IMR-90 (cell line): ENCODE measurements at regions not wholly inside any gene's neighbourhood (a gene's known extent, or its start where the extent isn't known, plus 50 kb on each side); places are given as distances from the start of the nearest gene placed in this dataset.

Experiments used
- ATAC-seq: fragments of 200-7000 bp; cut with Tn5 transposase; 2 replicates; pipeline ENCODE4 v1.9.1; 2020; ENCODE audit warnings: low read depth, mild to moderate bottlenecking, moderate library complexity
- BruUV-seq: library from RNA; stranded (reverse); fragments of 400-500 nt; replicated peaks from 2 replicates; lab custom pipeline; 2021; lab: Mats Ljungman, UMichigan
- CTCF ChIA-PET: fragments of 300-600 bp; formaldehyde crosslinking; extraction: SDS; loops from one replicate; lab custom pipeline; 2021; ENCODE audit warnings: antibody characterized with exemption; lab: Yijun Ruan, JAX
- POLR2A ChIA-PET: fragments of 300-600 bp; sonication (Branson Sonifier 250); formaldehyde crosslinking; loops from one replicate; lab custom pipeline; 2022; ENCODE audit warnings: antibody characterized with exemption; ENCODE audit not compliant: unreplicated experiment; lab: Charles Lee
- DNase-seq: peaks from one replicate; pipeline ENCODE4 v3.0.0; 2013
- H2AFZ ChIP-seq: replicated peaks from 2 replicates; pipeline ENCODE3; 2013; ENCODE audit warnings: low read length, mild to moderate bottlenecking; ENCODE audit not compliant: poor library complexity
- H2AK5ac ChIP-seq: 2 replicates; pipeline ENCODE4 v1.6.1; 2013; ENCODE audit warnings: low read depth, low read length, inconsistent platforms
- H2AK9ac ChIP-seq: replicated peaks from 2 replicates; pipeline ENCODE3; 2013; ENCODE audit warnings: mild to moderate bottlenecking, low read depth, low read length, moderate library complexity; ENCODE audit not compliant: poor library complexity
- H2BK120ac ChIP-seq: 2 replicates; pipeline ENCODE4 v1.6.1; 2013; ENCODE audit warnings: low read depth, low read length, inconsistent platforms
- H2BK15ac ChIP-seq: 3 replicates; pipeline ENCODE4 v1.6.1; 2013; ENCODE audit warnings: low read depth, low read length, inconsistent platforms
- H2BK20ac ChIP-seq: 2 replicates; pipeline ENCODE4 v1.6.1; 2013; ENCODE audit warnings: low read depth, mild to moderate bottlenecking, inconsistent platforms, low read length, moderate library complexity
- H2BK5ac ChIP-seq: 2 replicates; pipeline ENCODE4 v1.6.1; 2013; ENCODE audit warnings: mild to moderate bottlenecking, low read depth, low read length, inconsistent platforms; ENCODE audit not compliant: poor library complexity, severe bottlenecking
- H3K14ac ChIP-seq: replicated peaks from 2 replicates; pipeline ENCODE4 v1.6.1; 2013; ENCODE audit warnings: low read depth, low read length, inconsistent platforms
- H3K18ac ChIP-seq: 2 replicates; pipeline ENCODE4 v1.6.1; 2013; ENCODE audit warnings: low read depth, low read length, control low read depth
- H3K23ac ChIP-seq: 2 replicates; pipeline ENCODE4 v1.6.1; 2013; ENCODE audit warnings: low read depth, low read length, inconsistent platforms
- H3K27ac ChIP-seq: 2 replicates; pipeline ENCODE4 v1.5.1; 2013; ENCODE audit warnings: mild to moderate bottlenecking, control low read depth, low read length; ENCODE audit not compliant: insufficient read depth
- H3K27me3 ChIP-seq: 2 replicates; pipeline ENCODE4 v1.6.1; 2013; ENCODE audit warnings: low read length; ENCODE audit not compliant: control insufficient read depth, insufficient read depth
- H3K36me3 ChIP-seq: 2 replicates; pipeline ENCODE4 v1.6.1; 2013; ENCODE audit warnings: low read length, mixed read lengths; ENCODE audit not compliant: control insufficient read depth, insufficient read depth
- H3K4ac ChIP-seq: 2 replicates; pipeline ENCODE4 v1.6.1; 2013; ENCODE audit warnings: low read depth, low read length, inconsistent platforms
- H3K4me1 ChIP-seq: 2 replicates; pipeline ENCODE4 v1.6.1; 2013; ENCODE audit warnings: low read length, mixed read lengths; ENCODE audit not compliant: control insufficient read depth, insufficient read depth
- H3K4me2 ChIP-seq: 2 replicates; pipeline ENCODE4 v1.6.1; 2013; ENCODE audit warnings: low read depth, mild to moderate bottlenecking, control low read depth, low read length, moderate library complexity
- H3K4me3 ChIP-seq: 2 replicates; pipeline ENCODE4 v1.5.1; 2013; ENCODE audit warnings: low read depth, mild to moderate bottlenecking, control low read depth, low read length, moderate library complexity; ENCODE audit not compliant: insufficient read depth
- H3K56ac ChIP-seq: 2 replicates; pipeline ENCODE4 v1.6.1; 2013; ENCODE audit warnings: low read length, inconsistent platforms; ENCODE audit not compliant: insufficient read depth; ENCODE audit errors: extremely low read depth
- H3K79me1 ChIP-seq, 2 experiments: 2 replicates each; pipeline ENCODE4 v1.6.1; 2013; ENCODE audit warnings: low read length in 2 of 2, inconsistent platforms in 1 of 2, low read depth in 1 of 2
- H3K9ac ChIP-seq: 2 replicates; pipeline ENCODE4 v1.6.1; 2013; ENCODE audit warnings: low read depth, low read length, control low read depth
- H3K9me1 ChIP-seq: 2 replicates; pipeline ENCODE4 v1.6.1; 2013; ENCODE audit warnings: low read length, inconsistent platforms; ENCODE audit not compliant: insufficient read depth
- H3K9me3 ChIP-seq: 2 replicates; pipeline ENCODE4 v1.6.1; 2013; ENCODE audit warnings: low read length; ENCODE audit not compliant: control insufficient read depth, insufficient read depth
- H4K20me1 ChIP-seq: 2 replicates; pipeline ENCODE4 v1.6.1; 2013; ENCODE audit warnings: low read length, inconsistent platforms; ENCODE audit not compliant: insufficient read depth
- H4K5ac ChIP-seq: 2 replicates; pipeline ENCODE4 v1.6.1; 2013; ENCODE audit warnings: mild to moderate bottlenecking, low read depth, low read length, control low read depth
- H4K8ac ChIP-seq, 2 experiments: 2 replicates each; pipeline ENCODE4 v1.6.1; 2013; ENCODE audit warnings: low read depth in 2 of 2, low read length in 2 of 2, control low read depth in 1 of 2, inconsistent platforms in 1 of 2
- H4K91ac ChIP-seq: 2 replicates; pipeline ENCODE4 v1.6.1; 2013; ENCODE audit warnings: low read depth, low read length, inconsistent platforms; ENCODE audit not compliant: insufficient read depth
- BHLHE40 ChIP-seq: fragments of 150-350 bp; IDR thresholded peaks from 2 replicates; pipeline ENCODE4 v1.6.1; 2016; ENCODE audit warnings: mild to moderate bottlenecking, low read depth, low read length
- CEBPB ChIP-seq: IDR thresholded peaks from 2 replicates; pipeline ENCODE4 v1.6.1; 2012; ENCODE audit warnings: low read depth, low read length, improper control_type of control experiment
- FOS ChIP-seq: fragments of 150-350 bp; IDR thresholded peaks from 2 replicates; pipeline ENCODE4 v1.6.1; 2016; ENCODE audit warnings: low read depth, low read length
- MAFK ChIP-seq: IDR thresholded peaks from 2 replicates; pipeline ENCODE4 v1.6.1; 2012; ENCODE audit warnings: low read depth, low read length, improper control_type of control experiment
- MAZ ChIP-seq: IDR thresholded peaks from 2 replicates; pipeline ENCODE4 v1.6.1; 2012; ENCODE audit warnings: low read depth, mild to moderate bottlenecking, low read length, improper control_type of control experiment, moderate library complexity, borderline replicate concordance
- MXI1 ChIP-seq: IDR thresholded peaks from 2 replicates; pipeline ENCODE4 v1.6.1; 2012; ENCODE audit warnings: low read depth, mild to moderate bottlenecking, low read length, moderate library complexity, borderline replicate concordance
- NFE2L2 ChIP-seq: fragments of 150-350 bp; IDR thresholded peaks from 2 replicates; pipeline ENCODE4 v1.6.1; 2016; ENCODE audit warnings: low read depth, mild to moderate bottlenecking, low read length
- RAD21 ChIP-seq: IDR thresholded peaks from 2 replicates; pipeline ENCODE4 v1.6.1; 2012; ENCODE audit warnings: low read length, improper control_type of control experiment
- SMC3 ChIP-seq: fragments of 150-350 bp; IDR thresholded peaks from 2 replicates; pipeline ENCODE4 v1.6.1; 2016; ENCODE audit warnings: low read depth, mild to moderate bottlenecking, antibody characterized with exemption, low read length, moderate library complexity
- WGBS, 2 experiments: methylation state at CpG; one replicate each; pipeline versions ENCODE4 v1.1.5 to v1.1.7; 2013; ENCODE audit warnings: missing lambda C conversion rate in 2 of 2; ENCODE audit not compliant: insufficient read length in 1 of 2; ENCODE audit errors: extremely low coverage in 2 of 2; 5-methylcytosine and 5-hydroxymethylcytosine counted together
- dilution Hi-C: fragments of 300-500 bp; cut with HindIII; formaldehyde crosslinking; loops from one replicate; pipeline ENCODE4 v1.14.3; 2018; ENCODE audit warnings: low sequenced_read_pairs; ENCODE audit not compliant: unreplicated experiment
- in situ Hi-C: fragments of 300-500 bp; cut with MboI; formaldehyde crosslinking; loops from 3 replicates; pipeline ENCODE4 v1.14.3; 2019; ENCODE audit warnings: low sequenced_read_pairs, inconsistent platforms, mixed read lengths
- intact Hi-C: fragments of 100-400 bp; cut with micrococcal nuclease; formaldehyde crosslinking; loops from 2 replicates; pipeline ENCODE4 v1.10.0; 2022
- TF ChIP-seq, protein P1 (sequence below): conservative IDR thresholded peaks from 2 replicates; pipeline ENCODE4 v1.5.1; 2012; ENCODE audit warnings: mild to moderate bottlenecking, low read depth, low read length, improper control_type of control experiment

DNA sequence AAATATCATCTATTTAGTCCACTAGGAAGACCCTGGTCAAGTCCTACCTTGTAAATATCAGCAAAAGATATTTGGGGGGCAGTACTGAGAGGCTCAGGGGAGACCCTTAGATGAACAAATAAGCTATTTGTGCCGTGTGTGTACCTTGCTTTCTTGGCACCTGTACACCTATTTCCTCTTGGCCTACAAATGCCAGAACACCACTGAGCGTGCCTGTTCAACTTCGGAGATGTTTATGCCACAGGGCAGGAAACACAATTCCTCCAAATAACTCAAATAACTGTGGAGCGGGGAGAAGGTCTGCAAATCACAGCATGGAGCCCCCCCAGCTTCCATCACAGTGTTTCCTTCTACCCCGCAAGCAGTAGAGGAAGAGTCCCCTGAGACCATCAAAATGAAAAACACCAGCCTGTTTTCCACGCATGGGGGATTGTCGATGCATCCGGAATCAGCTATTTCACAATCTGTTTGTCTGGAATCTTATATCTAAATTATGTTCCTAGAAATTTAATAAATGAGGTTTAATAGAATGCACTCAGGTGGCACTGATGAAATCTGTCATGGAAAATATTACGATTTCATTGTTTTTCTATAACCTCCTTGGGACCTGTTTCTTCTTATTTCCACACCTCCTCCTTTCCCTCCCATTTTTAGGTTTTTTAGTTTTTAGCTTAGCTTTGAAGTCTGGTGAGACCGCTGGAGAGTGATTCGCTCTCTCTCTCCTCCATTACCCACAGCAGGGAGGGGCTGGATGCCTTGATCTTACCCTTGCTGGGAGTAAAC is 254.0 kb upstream of the SRRM4 start:
- H3K9me1 ChIP-seq, result no peaks in the 10 kb centered on the region
- no peaks in the 10 kb centered on the region for H4K20me1 ChIP-seq
- no CpG with 5 or more reads among the region's 11 CpGs for WGBS, 2 experiments
- no peak overlapping the region for H3K18ac ChIP-seq
- H3K4me1 ChIP-seq, result no peaks in the 10 kb centered on the region
- no peak overlapping the region for H3K4ac ChIP-seq
- dilution Hi-C loops (no loop called here), in situ Hi-C loops (no loop called here), intact Hi-C loops (no loop called here)
- no peak overlapping the region for H2BK20ac ChIP-seq
- no peak overlapping the region for H2BK5ac ChIP-seq
- H2BK15ac ChIP-seq, result no peak overlapping the region
- no peak overlapping the region for H2AK9ac ChIP-seq
- H3K9me3 ChIP-seq, result peaks cover 29% of the 10 kb centered on the region
- H3K27ac ChIP-seq, result no peak overlapping the region
- CTCF ChIA-PET, result no interaction called here
- no peaks in the 10 kb centered on the region for H3K36me3 ChIP-seq
- no peak overlapping the region for H3K56ac ChIP-seq
- H3K9ac ChIP-seq, result no peak overlapping the region
- no peak overlapping the region for H3K23ac ChIP-seq
- no peak overlapping the region for H3K4me3 ChIP-seq
- POLR2A ChIA-PET, result no interaction called here
- H4K91ac ChIP-seq, result no peak overlapping the region
- no TSS peak for BruUV-seq
- H4K8ac ChIP-seq, result no peak overlapping the region
- no peak overlapping the region for H2AFZ ChIP-seq
- H3K14ac ChIP-seq, result no peak overlapping the region
- H4K5ac ChIP-seq, result no peak overlapping the region
- ATAC-seq (no peak), DNase-seq (no peak)
- no peak overlapping the region for H2AK5ac ChIP-seq
- no peak overlapping the region for H3K4me2 ChIP-seq
- no peak overlapping the region for H2BK120ac ChIP-seq
- no peaks in the 10 kb centered on the region for H3K79me1 ChIP-seq
- no peaks in the 10 kb centered on the region for H3K27me3 ChIP-seq
- TF ChIP-seq MXI1 (no peak), NFE2L2 (no peak), BHLHE40 (no peak), MAFK (no peak), MAZ (no peak), SMC3 (no peak), FOS (no peak), RAD21 (no peak), CEBPB (no peak)
- TF ChIP-seq, protein P1, sequence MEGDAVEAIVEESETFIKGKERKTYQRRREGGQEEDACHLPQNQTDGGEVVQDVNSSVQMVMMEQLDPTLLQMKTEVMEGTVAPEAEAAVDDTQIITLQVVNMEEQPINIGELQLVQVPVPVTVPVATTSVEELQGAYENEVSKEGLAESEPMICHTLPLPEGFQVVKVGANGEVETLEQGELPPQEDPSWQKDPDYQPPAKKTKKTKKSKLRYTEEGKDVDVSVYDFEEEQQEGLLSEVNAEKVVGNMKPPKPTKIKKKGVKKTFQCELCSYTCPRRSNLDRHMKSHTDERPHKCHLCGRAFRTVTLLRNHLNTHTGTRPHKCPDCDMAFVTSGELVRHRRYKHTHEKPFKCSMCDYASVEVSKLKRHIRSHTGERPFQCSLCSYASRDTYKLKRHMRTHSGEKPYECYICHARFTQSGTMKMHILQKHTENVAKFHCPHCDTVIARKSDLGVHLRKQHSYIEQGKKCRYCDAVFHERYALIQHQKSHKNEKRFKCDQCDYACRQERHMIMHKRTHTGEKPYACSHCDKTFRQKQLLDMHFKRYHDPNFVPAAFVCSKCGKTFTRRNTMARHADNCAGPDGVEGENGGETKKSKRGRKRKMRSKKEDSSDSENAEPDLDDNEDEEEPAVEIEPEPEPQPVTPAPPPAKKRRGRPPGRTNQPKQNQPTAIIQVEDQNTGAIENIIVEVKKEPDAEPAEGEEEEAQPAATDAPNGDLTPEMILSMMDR, result no peak
